ENCODE measurements at regions not wholly inside any gene's neighbourhood (a gene's known extent, or its start where the extent isn't known, plus 50 kb on each side); places are given as distances from the start of the nearest gene placed in this dataset.

DNA sequence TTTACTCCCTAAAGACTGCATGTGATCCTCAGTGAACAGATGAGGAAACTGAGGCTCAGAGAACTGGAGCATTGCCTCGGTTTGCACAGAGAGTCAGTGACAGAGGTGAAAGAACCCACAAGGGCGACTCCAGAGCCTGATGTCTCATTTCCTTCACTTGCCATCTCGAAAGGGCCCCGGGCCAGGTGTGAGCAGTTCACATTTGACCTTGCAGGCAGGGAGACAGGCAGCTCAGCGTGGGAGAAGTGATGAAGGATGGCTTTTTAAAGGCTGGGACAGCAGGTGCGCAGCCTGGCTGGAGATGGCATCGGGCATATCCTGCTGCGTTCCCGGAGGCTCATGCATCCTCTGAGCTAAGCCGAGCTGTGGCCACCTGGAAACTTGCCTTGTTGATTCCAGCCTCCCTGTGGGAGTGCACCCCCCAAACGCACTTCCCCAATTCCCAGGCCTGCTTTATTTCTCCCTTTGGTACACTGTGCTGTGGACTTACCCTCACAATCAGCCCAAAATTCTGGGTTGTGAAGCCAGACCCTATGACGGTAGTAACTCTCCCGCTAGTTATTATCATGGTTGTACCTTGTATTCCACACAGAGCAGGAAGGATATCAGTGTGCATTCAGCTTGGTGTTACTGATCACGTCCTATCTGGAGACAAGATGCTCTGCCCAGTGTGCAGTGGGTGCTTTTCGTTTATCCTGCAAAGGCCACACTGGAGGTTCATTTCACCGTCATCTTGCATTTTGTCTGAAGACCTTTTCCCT is 753.2 kb upstream of the EEF2KMT start:
- no peak for DNase-seq (ENCODE audit: low spot score)

DNA sequence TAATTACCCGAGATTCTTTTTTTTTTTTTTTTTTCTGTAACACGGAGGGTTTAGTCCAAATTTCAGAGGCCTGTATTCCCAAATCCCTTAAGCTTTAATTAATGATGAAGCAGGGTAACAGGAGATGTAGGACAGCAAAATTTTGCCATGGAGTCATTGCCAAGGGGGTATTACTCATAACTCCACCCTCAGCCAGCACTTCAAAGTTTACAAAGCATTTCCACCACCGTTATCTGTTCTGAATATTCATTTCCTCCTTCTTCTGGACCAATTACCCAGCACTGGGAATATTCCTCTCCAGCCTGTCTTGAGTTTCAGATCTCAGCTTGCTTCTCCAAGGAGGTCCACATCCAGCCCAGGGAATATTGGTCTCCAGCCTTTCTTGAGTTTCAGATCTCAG is 747.5 kb upstream of the EEF2KMT start:
- DNase-seq (ENCODE audit: low spot score) = no peak

DNA sequence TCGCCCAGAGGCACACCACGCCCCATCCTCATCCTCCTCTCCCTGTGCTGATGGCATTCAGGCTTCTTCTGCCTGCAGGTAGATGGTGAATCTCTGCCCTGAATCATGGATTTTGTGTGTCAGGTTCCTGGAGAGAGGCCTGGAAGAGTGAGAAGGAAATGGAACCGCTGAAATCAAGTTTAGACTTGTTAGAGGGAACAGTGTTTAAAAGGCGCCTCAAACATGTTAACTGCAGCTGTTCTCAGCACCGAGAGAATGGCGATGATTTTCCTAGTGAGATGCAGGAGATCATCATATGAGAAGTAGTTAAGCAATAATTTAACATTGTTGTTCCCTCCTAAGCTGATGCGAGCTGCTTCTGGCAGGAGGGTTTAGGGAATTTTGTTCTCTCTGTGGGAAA is 744.4 kb upstream of the EEF2KMT start:
- no peak for DNase-seq (ENCODE audit: low spot score)

DNA sequence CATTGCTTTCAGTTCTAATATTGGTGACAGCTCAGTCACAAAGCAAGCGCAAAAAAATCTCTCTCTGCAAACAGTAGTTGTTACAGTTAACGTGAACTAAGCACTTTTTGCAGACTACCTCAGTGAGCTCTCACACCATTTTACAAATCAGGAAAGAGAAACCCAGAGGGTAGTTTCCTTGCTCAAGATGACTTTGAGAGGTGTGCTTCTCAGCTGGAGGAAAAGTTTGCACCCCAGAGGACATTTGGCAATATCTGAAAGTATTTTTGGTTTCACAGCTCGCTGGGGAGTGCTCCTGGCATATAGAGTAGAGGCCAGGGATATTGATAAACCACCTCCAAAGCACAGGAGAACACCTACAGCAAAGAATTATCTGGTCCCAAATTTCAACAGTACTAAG is 741.1 kb upstream of the EEF2KMT start:
- no peak for DNase-seq (ENCODE audit: low spot score)

DNA sequence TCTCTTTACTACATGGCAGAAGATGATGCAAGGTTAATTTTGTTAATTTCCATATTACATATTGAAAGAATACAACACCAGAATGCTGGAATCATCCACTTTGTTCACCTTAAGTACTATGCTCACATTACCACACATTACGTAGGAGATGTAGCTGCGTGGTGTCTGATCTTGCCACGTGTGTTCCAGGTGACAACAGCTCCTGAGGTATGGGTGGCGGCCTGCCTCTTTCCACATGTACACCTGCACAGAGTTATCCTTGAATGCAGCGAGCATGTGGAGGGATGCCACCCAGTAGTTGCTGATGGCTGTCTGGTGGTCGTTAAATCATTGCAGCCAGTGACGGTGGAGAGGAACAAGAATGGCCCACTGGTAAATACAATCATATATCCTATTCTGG is 740.5 kb upstream of the EEF2KMT start:
- DNase-seq (ENCODE audit: low spot score) = no peak

DNA sequence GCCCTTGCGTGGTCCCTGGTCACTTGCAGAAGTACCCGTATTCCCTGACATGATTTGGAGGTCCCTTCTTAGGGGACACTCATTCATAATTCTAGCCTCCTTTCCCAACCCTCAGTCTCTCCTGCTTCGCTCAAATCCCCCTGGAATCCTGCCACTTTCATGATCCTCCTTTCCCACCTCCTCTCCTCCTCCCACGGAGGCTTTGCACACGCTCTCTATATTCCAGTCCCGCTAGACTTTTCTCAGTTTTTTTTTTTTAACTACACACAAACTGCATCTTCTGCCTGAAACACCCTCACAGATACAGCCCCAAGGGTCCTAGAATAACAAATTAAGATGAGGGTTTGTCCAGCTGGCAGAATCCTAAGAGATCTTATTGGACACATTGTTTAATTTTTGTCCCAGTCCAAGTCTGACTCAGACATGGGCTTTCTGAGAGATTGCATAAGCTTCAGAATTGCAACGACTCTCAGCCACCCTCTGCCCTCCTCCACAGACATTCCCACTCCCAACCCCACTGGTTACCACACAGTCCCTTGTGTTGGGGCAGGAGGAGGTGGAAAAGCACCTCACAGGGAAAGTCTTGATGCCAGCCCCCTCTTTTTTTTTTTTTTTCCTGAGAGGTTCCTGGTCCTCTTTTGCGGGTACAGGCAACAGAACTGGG is 739.5 kb upstream of the EEF2KMT start:
- no peak for DNase-seq (ENCODE audit: low spot score)

DNA sequence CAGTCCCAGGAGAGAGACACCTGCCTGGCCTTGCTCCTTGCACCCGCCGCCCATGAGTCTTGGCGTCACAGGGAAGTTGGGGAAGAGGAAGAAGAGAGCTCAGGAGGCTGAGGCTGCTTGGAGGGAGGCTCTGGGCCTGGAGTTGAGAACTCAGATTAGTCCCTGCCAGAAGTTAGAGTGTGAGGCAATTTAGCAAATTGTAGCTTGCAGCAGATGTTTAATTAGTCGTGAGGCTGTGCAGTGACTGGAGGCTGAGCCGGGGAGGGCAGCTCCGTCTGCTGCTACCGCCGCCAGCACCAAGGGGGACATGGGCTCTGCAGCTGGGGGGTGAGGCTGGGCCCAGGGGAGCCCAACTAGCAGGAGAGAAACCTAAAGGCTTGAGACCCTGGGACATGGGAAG is 738.3 kb upstream of the EEF2KMT start:
- no peak for DNase-seq (ENCODE audit: low spot score)

DNA sequence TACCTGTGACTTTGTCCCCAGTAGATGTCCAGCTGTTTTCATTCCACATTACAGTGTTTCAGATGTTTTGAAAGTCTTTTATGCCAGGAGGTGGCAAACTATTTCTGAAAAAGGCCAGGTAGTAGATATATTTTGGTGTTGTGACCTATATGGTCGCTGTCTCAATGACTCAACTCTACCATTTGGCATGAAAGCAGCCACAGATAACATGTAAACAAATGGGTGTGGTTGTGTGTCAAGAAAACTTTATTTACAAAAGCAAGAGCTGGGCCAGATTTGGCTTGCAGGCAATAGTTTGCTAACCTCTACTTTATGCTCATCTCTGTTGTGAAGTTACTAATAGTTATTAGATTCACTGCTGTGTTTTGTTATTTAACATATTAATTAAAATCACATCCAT is 728.7 kb upstream of the EEF2KMT start:
- no peak for DNase-seq (ENCODE audit: low spot score)

DNA sequence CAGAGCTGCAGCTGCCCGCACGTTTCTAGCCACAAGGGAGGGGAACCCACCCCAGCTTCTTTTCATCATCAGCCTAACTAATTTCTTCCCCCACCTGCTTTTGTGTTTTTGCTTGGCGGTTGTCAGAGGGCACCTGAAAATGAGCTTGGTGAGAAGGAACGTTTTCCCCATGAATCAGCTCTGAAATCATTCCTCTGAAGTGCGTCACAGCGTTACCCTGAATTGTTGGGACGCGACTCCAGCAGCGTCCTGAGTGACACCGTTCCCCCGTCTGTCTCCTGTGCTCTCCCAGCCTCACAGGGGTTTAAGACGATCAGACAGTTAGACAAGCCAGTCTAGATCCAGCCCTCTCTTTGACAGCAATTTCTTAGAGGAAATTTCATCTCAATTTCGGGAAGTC is 722.9 kb upstream of the EEF2KMT start:
- no peak for DNase-seq (ENCODE audit: low spot score)

DNA sequence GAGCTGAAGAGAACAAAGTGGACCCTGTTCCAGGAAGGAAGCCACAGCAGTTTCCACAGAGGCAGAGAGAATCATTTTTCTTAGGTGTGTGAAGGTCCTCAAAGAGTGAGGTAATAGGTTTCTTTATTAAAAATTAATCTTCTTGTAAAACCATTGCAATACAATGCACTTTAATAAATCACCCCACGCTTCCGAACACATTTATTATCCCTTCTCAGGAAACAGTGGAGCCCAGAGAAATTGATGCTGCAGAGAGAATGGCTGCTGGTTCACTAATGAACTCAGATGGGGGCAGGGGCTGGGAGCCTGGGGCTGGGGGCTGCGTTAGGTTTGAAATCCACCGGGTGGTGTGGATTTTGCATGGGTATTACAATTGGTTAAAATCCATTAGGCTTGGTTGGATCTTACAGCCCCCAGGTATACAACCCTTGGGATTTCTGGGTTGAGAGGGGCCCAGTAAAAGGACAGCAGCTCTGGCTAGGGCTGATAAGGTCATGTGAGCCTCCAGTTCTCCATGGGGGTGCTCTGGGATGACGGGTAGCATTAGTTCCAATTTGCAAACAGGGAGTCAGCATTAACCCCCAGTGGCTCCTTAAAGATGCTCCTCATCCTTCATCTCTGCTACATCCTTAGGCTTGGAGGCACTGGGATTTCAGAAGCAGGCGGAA is 718.1 kb upstream of the EEF2KMT start:
- no peak for DNase-seq (ENCODE audit: low spot score)

DNA sequence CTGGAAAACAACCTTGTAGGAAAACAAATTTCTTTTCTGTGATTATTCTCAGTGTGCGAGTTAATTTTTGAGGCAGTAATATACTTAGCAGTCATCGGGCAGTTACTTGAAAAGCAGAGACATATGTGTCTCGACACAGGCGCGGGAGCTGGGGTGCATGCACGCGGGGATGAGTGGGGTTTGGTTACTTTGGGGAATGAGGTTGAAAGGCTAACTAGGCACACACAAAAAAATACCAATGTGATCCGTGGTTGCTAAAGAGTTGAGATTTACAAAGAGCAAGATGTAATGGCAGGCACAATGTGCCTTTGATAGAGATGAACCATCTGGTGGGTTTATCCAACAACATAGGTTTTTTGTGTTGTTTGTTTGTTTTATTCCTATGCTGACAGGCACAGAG is 703.8 kb upstream of the EEF2KMT start:
- DNase-seq (ENCODE audit: low spot score) = no peak

DNA sequence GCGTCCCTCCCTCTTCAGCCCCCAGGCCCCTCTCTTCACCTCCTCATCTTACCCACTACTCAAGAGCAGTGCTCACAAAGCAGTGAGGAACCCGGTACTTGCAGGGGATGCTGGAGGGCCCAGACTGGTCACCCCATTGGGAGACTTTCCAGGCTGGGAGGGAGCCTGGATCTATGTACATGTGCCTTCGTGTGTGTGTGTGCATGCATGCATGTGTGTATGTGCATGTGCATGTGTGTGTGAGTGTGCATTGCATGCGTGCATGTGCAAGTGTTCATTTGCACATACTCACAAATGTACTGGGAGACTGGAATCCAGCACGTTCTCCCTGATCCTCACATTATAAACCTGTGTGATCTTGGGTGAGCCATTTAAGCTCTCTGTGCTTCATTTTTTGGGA is 696.0 kb upstream of the EEF2KMT start:
- DNase-seq (ENCODE audit: low spot score) = no peak

DNA sequence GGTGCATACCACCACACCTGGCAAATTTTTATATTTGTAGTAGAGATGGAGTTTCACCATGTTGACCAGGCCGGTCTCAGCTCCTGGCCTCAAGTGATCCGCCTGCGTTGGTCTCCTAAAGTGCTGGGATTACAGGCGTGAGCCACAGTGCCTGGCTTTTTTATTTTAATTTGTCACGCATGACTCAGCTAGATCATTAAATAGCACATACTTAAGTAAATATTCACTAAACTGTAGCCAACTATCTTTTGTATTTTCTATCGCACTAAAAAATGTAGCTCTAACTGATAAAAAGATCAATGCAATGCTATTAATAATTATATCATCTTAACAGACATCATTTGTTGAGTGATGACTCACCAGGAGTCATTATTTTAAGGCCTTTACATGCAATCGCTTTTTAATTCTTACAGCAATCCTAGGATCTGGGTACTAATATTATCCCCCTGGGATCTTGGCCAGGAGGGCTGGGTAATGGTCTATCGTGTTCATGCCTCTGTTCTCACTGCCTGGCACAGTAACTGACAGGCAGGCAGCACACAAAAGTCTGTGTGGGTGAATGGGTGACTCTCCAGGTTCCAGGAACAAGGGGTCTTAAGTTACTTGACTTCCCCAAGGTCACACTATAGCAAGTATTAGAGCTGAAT is 693.5 kb upstream of the EEF2KMT start:
- no peak for DNase-seq (ENCODE audit: low spot score)

DNA sequence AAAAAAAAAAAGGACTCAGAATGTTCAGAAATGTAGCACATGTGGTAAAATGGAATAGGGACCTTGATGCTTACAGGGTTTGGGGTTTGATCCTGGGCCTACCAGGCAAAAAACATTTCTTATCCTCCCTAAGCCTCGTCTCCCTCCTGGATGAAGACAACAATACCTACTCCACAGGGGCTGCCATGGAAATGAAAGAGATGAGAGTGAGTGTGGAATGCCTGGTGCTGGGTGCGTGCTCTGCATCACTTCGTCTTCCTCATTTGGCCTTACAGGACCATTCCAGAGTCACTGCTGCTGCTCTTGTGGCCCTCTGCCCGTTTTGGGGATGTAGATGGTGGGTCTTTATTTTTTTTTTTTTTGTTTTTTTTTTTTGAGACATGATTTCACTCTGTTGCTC is 692.9 kb upstream of the EEF2KMT start:
- no peak for DNase-seq (ENCODE audit: low spot score)

DNA sequence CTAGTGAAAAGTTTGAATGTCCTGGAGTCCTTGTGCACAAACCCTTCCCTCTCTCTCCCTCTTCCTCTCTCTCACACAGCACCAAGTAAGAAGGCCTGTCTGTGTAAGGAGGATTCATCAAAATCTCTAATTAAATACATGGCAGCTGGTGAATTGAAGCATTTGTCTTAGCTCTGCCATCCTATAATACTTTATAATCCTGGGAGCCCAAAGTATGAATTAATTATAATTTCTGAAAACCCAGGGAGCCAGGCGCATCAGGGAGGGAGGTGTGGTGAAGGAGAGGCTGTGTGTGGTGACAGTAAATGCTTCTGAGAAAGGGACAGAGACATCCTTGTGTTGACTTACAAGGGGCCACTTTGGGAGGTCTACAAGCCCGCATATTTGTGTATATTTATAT is 691.4 kb upstream of the EEF2KMT start:
- no peak for DNase-seq (ENCODE audit: low spot score)

DNA sequence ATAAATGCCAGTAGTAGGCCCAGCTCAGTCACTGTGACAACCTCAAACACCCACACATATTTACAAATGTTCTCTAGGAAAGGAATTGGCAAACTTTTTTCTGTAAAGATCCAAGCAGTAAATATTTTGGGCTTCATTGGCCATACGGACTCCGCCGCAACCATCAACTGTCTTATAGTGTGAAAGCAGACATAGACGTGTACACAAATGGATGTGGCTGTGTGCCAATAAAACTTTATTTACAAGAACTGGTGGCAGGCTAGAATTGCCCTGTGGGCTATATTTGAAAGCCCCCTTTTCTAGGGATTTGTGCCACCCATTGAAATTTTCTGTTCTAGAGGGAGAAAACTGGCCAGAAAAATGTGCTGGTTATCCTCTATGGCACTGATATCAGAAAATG is 683.8 kb upstream of the EEF2KMT start:
- DNase-seq (ENCODE audit: low spot score) = no peak

DNA sequence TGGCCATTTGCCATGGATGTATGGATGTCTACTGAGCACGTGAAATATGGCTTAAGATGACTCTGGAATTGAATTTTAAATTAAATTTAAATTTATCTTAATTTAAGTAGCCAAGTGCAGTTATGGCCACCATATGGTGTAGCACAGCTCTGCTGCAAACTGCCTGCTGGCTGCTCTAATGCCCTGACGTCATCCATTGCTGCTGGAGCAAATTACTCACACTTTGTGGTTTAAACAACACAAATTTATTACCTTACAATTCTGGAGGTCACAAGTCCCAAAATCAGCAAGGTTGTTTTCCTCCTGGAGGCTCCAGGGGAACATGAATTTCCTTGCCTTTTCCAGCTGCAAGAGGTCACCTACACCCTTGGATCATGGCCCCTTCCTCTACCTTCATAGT is 679.3 kb upstream of the EEF2KMT start:
- DNase-seq (ENCODE audit: low spot score) = no peak

DNA sequence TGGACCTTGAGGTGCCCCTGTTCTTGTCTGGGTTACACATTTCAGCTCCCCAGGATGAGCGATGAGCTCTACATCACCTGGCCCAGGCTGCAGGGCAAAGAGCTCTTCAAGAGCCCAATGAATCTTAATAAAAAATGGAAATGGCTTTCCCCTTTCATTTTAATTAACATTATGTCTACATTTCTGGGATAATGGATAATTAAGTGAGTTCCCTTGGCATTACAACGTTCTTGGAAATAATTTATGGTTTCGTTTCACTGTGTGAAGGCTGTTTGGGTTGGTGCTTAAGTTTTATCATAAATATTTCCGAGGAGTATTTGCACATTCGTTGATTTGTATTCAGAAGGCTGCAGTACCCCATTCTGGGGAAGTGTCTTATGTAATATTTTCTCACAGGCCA is 678.3 kb upstream of the EEF2KMT start:
- no peak for DNase-seq (ENCODE audit: low spot score)

DNA sequence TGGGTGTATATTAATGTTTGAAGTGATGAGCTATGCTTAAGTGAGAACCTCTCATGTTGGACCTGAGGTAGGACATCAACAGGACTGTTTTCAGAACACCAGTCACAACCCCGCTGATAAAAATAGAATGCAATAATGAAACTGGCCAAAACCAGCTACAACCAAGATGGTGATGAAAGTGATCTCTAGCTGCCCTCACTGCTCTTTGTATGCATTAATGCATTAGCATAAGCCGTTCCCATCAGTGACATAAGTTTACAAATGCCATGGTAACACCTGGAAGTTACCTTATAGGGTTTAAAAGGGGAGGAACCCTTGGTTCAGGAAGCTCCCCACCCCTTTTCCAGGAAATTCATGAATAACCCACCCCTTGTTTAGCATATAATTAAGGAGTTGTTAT is 672.5 kb upstream of the EEF2KMT start:
- DNase-seq (ENCODE audit: low spot score) = no peak

DNA sequence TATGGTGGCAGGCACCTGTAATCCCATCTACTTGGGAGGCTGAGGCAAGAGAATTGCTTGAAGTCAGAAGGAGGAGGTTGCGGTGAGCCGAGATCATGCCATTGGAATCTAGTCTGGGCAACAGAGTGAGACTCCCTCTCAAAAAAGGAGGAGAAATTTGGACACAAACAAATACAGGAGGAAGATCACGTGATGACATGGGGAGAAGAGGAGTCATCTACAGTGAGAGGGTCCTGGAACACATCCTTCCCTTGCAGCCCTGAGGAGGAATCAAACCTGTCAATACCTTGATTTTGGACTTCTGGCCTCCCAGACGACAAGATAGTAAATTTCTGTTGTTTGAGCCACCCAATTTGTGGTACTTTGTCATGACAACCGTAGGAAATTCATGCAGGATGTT is 671.9 kb upstream of the EEF2KMT start:
- DNase-seq (ENCODE audit: low spot score) = no peak

DNA sequence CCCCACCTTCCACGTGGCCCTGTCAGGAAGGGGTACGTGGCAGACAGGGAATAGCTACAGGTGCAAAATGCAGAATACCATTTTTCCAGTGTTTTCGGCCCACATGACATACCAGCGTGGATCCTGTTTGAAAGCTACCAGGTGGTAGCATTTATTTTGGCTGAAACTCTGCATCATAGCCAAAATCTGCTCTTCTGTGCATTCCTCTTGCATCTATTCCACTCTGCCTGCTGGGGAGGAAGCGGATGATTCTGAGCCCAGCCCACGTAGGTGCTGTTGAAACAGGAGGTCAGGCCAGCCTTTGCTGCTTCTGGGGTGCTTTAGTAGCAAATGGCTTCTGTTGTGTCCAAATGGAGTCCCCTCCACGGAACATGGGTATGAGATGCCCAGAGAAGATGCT is 670.9 kb upstream of the EEF2KMT start:
- no peak for DNase-seq (ENCODE audit: low spot score)

DNA sequence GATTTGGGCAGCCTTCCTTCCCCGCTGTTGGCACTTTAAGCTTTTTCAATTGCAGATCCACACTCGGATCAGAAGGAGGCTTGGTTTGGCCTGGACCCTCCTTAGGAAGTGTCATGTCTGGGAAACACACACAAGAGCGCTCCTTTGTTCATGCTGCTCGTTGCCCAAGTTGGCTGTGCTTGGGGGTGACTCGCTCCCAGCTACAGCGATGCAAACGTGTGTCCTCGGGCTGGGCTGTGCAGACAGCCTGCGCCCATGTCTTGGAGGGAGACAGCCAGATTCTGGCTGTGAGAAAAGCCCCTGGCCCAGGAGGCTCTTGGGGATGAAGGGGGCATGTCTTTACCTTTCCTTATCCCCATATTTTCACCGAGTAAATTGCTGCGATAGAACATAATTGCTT is 665.6 kb upstream of the EEF2KMT start:
- no peak for DNase-seq (ENCODE audit: low spot score)

DNA sequence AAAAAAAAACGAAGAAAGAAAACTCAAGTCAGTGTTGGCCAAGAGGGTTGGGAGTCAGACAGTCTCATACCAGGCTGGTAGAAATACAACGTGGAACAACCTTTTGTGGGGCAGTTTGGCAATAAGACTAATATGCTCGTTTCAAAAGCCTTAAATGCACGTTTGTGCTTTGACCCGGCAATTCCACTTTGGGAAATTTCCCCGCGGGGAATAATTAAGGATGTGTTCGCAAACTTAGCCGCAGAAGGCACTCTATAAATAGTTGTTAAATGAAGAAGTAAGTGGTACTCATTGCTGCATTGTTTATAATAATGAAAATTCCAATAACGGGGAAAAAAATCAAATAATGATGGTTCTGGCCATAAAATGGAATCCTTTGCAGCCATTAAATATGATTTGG is 664.8 kb upstream of the EEF2KMT start:
- DNase-seq (ENCODE audit: low spot score) = no peak

Measured in ecto neural progenitor cell (in vitro differentiated cells).